HL-60 (cell line): ENCODE measurements at regions not wholly inside any gene's neighbourhood (a gene's known extent, or its start where the extent isn't known, plus 50 kb on each side); places are given as distances from the start of the nearest gene placed in this dataset.
A peak's percentile ranks its signal among the peaks of the same experiment; 100 is the strongest.

ENCODE experiments used
- DNase-seq, 2 experiments: peaks; one replicate each; pipeline ENCODE4 v3.0.0-alpha.2; 2010 to 2020; ENCODE audit warnings: low read depth in 1 of 2, low spot score in 1 of 2
- H3K27ac ChIP-seq: fragments of 250-450 bp; sonication (Bioruptor Pico); replicated peaks from 2 replicates; pipeline ENCODE4 v1.5.1; 2020; ENCODE audit warnings: mild to moderate bottlenecking, moderate library complexity
- H3K27me3 ChIP-seq: fragments of 250-450 bp; sonication (Bioruptor Pico); 2 replicates; pipeline ENCODE4 v1.5.1; 2021; ENCODE audit warnings: mild to moderate bottlenecking, moderate library complexity; ENCODE audit not compliant: insufficient read depth, poor library complexity, severe bottlenecking
- H3K4me3 ChIP-seq: replicated peaks from 2 replicates; pipeline ENCODE4 v1.5.1; 2011; ENCODE audit warnings: mild to moderate bottlenecking, control low read depth, low read length; ENCODE audit not compliant: insufficient read depth
- CTCF ChIP-seq: IDR thresholded peaks from one replicate; pipeline ENCODE4 v1.5.1; 2011; ENCODE audit warnings: low read length, control low read depth, inconsistent platforms; ENCODE audit not compliant: insufficient read depth
- GABPA ChIP-seq: IDR thresholded peaks from 2 replicates; pipeline ENCODE4 v1.6.1; 2012; ENCODE audit warnings: low read depth
- POLR2AphosphoS5 ChIP-seq: IDR thresholded peaks from 2 replicates; pipeline ENCODE4 v1.6.1; 2012; ENCODE audit warnings: low read depth
- REST ChIP-seq: IDR thresholded peaks from 2 replicates; pipeline ENCODE4 v1.6.1; 2012; ENCODE audit warnings: low read depth; ENCODE audit not compliant: insufficient replicate concordance
- SPI1 ChIP-seq: IDR thresholded peaks from 2 replicates; pipeline ENCODE4 v1.6.1; 2012; ENCODE audit warnings: low read depth, mild to moderate bottlenecking, borderline replicate concordance

- no peak for TF ChIP-seq SPI1
- TF ChIP-seq POLR2AphosphoS5: no peak
- TF ChIP-seq REST: no peak
- TF ChIP-seq GABPA: no peak
- no peak for TF ChIP-seq CTCF
- DNase-seq: no peak
- Histone ChIP-seq H3K4me3 (no peak overlapping the region), H3K27me3 (no peaks in the 10 kb centered on the region), H3K27ac (peak overlapping the region; percentile 61)
Measured at GRCh38 chrX:13253223-13253622, 66.6 kb downstream of the ATXN3L start.

GRCh38 chrX:13252726-13253125 is 67.1 kb downstream of the ATXN3L start:
- Histone ChIP-seq H3K4me3 (no peak overlapping the region), H3K27me3 (no peaks in the 10 kb centered on the region), H3K27ac (no peak overlapping the region)
- TF ChIP-seq GABPA: no peak
- no peak for TF ChIP-seq POLR2AphosphoS5
- TF ChIP-seq REST: no peak
- no peak for TF ChIP-seq CTCF
- TF ChIP-seq SPI1: no peak
- no peak for DNase-seq

GRCh38 chrX:13250826-13251580 is 68.8 kb downstream of the ATXN3L start:
- DNase-seq: peak; percentile 75 to 84
- H3K27ac ChIP-seq: peak overlapping the region; percentile 47
- H3K4me3 ChIP-seq: no peak overlapping the region
- TF ChIP-seq CTCF (no peak), SPI1 (no peak), REST (no peak), GABPA (no peak), POLR2AphosphoS5 (peak; percentile 95)
- H3K27me3 ChIP-seq: no peaks in the 10 kb centered on the region
